HG03159 (cell line): ENCODE measurements at regions not wholly inside any gene's neighbourhood (a gene's known extent, or its start where the extent isn't known, plus 50 kb on each side); places are given as distances from the start of the nearest gene placed in this dataset.

Source experiments
- ATAC-seq: cut with Tn5 transposase; IDR thresholded peaks from one replicate; pipeline ENCODE4 v1.9.1; 2021; ENCODE audit warnings: mild to moderate bottlenecking, moderate library complexity; ENCODE audit not compliant: unreplicated experiment

DNA sequence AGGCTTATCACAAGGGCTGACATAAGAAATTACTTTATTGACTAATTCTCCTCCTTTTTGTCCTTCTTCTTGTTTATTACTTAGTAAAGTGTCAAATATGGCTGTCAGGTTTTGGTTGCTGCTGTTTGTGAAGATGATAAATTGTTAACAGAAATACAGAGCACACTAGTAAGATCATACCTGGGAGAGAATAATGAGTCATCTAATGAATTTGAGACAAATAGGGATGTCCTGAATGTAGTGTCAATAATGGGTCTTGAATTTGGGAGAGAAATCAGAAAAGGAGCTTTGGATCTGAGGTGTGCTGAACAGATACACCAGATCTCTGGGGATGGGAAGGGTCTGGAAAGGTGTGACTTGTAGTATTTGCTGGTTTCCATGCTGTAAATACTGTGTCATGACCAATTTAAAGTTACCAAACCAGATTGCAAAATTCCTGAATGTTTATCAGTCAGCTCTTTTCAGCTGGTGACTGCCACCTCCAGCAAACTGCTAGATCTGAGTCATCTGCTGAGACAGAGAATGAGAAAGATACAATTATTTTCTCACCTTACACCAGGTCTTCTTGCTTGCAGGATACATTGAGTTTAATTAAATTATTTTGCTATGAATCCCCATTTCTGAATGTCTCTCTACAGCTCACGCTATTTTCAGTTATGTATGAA, 76.7 kb upstream of the SATB1 start:
- no peak for ATAC-seq

DNA sequence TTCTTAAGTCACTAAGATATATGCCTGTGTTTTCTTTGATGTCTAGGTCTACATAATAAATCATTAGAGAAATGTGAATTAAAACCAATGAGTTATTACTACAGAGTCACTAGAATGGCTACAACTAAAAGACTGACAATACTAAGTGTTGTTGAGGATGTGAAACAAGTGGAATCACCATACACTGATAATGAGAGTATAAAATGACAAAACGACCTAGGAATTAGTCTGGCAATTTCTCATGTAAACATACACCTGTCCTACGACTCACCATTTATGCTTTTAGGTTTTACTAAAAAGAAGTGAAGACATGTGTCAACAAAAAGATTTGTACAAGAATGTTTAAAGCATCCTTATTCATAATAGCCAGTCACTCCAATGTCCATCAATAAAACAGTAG, 75.2 kb upstream of the SATB1 start:
- ATAC-seq: no peak

DNA sequence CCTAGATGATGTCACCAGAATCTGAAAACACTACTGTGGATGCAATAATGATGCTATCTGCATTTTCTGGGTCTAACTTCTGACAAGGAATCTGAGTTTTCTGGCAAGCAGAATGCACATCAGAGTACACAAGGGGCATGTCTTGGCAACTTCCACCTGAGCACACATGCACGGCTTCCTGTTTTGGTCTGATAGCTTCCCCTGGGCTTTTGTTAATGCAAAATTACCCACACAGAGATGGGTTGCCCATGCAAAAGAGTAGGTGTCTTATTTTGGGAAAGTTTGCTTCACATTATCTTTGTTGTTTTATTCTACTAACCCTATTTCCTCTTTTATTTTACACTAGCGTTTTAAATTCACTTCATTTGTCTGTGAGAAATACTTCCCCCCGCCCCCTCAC, 74.2 kb upstream of the SATB1 start:
- ATAC-seq: peak; percentile 82

DNA sequence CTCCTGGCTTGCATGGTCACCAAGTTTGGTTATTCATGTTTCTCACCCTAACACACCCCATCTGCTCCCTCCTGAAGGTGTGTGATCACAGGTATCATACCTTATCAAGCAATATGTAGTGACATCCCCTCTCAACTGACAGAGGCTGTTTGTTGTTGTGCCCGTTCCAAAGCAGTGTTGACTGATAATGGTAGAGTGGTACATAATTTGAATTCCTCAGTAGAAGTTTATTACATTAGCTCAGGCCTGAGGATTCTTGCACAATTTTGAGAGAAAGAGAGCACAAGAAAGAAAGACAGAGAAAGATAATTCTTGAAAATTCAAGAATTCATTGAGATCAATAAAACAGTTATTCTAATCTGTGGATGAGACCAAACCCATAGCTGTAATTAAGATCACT, 69.1 kb upstream of the SATB1 start:
- no peak for ATAC-seq

DNA sequence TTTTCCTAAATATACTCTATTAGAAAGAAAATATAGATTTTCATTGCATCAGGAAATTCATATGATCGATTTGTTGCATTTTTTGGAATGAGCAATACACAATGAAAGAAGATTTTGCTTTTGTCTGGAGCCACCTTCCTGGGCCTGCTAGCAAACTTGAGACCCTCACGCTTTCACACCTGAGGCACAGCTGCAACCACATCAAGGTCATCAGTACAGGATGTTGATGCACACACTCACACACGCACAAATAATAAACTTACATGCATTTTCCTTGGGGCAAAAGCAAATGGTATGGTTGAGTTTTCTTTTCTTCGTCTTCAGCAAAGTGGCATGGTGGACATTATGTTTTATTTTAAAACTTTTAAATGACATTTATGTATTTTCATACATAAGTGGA, 64.8 kb upstream of the SATB1 start:
- no peak for ATAC-seq

DNA sequence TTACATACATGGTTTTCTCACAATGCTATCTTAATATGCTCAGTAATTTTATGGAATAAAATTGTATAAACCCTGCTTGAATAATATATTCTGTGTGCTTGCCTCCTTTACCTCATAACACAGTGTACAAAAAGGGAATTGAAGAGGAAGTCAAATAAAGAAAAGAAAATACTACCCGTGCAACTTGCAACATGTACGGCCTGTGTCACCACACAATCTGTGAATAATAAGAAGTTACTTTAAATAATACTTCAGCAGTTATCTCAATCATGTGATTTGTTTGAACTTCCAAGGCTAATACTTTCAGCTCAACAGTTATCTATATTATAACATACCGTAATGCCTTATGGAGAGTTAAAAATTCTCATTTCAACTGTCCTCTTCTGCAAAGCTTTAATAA, 58.1 kb upstream of the SATB1 start:
- ATAC-seq: no peak

DNA sequence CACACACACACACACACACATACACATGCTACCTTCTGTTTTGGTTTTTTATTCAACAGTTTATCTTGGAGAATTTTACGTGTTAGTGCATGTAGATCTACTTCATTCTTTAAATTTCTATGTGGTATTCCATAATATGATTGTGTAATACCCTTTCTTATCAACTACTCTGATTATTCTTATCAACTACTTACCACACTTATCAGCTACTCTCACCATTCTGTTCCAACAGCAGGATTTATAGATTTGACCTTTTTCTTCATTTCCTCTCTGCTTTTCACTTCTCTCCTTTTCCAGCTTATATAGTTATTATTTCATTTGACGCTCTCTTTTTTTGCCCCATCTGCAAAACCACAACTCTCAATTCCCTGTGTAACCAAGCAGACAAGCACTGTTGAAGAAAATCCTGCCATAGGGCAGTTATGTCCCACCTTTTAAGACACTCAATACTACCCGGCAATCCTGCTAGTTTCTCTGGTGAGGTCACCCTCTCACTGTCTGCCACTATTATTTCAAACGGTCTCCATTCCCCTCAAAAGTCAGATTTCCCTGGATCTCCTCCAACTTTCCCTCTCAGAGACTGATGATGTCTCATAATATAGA, 56.9 kb upstream of the SATB1 start:
- ATAC-seq: no peak

DNA sequence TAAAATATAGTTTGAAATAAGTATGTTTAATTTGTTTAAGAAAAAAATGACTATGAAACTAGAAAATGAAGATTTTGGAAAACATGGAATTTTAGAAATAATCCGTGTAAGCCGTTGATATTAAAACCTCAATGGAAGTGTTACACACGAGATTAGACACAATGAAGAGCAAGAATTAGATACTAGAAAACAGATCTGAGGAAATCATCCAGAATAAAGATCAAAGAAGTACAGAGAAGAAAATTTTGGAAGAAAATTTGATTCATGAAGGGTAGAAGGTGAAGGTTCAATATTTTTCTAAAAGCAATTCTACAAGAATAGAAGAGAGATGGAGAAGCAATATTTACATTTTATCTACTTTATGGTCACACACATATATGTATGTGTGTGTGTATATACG, 52.5 kb upstream of the SATB1 start:
- no peak for ATAC-seq
